ENCODE measurements at regions not wholly inside any gene's neighbourhood (a gene's known extent, or its start where the extent isn't known, plus 50 kb on each side); places are given as distances from the start of the nearest gene placed in this dataset.

DNA sequence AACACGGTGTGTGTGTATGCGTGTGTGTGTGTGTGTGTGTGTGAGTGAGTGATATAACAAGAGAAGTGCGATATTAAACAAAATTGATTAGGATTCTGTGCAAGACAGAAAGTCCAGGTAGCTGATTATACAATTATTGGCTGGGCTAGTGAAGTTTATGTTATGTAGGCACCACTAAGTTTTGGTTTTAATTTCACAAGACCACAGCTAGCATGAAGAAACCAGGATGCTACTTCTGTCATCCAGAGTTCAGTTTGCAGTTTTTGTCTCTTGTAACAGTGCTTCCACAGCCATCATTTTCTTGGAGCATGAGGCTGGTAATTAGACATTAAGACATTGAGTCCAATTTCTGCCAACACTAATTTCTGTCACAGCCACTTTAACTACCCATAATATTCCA, 1590.2 kb upstream of the B3GALT2 start:
- TF ChIP-seq, protein P1, sequence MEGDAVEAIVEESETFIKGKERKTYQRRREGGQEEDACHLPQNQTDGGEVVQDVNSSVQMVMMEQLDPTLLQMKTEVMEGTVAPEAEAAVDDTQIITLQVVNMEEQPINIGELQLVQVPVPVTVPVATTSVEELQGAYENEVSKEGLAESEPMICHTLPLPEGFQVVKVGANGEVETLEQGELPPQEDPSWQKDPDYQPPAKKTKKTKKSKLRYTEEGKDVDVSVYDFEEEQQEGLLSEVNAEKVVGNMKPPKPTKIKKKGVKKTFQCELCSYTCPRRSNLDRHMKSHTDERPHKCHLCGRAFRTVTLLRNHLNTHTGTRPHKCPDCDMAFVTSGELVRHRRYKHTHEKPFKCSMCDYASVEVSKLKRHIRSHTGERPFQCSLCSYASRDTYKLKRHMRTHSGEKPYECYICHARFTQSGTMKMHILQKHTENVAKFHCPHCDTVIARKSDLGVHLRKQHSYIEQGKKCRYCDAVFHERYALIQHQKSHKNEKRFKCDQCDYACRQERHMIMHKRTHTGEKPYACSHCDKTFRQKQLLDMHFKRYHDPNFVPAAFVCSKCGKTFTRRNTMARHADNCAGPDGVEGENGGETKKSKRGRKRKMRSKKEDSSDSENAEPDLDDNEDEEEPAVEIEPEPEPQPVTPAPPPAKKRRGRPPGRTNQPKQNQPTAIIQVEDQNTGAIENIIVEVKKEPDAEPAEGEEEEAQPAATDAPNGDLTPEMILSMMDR (IDR thresholded peaks at IDR 0.05; ENCODE audit: borderline replicate concordance, extremely low read depth, low read length, poor library complexity, severe bottlenecking) = no peak
- no peak for TF ChIP-seq EZH2 (IDR thresholded peaks at IDR 0.05; ENCODE audit: borderline replicate concordance, low read depth, low read length, severe bottlenecking)
